NT2/D1 (cell line): ENCODE measurements at regions not wholly inside any gene's neighbourhood (a gene's known extent, or its start where the extent isn't known, plus 50 kb on each side); places are given as distances from the start of the nearest gene placed in this dataset.

Experiments
- DNase-seq: peaks from one replicate; pipeline ENCODE4 v3.0.0-alpha.2; 2011; ENCODE audit warnings: low read depth, low spot score
- H3K27me3 ChIP-seq: 2 replicates; pipeline ENCODE4 v1.6.0; 2011; ENCODE audit warnings: mild to moderate bottlenecking; ENCODE audit not compliant: insufficient read length, insufficient read depth
- H3K36me3 ChIP-seq: 2 replicates; pipeline ENCODE4 v1.6.1; 2011; ENCODE audit warnings: mild to moderate bottlenecking, low read length, mixed read lengths; ENCODE audit not compliant: insufficient read depth, insufficient read length
- H3K4me1 ChIP-seq: 2 replicates; pipeline ENCODE4 v1.5.1; 2011; ENCODE audit not compliant: insufficient read depth, insufficient read length
- H3K4me3 ChIP-seq: 2 replicates; pipeline ENCODE4 v1.5.1; 2011; ENCODE audit warnings: low read depth; ENCODE audit not compliant: insufficient read length
- H3K9ac ChIP-seq: 2 replicates; pipeline ENCODE4 v1.6.0; 2011; ENCODE audit warnings: low read depth; ENCODE audit not compliant: insufficient read length
- H3K9me3 ChIP-seq: 2 replicates; pipeline ENCODE4 v1.5.1; 2011; ENCODE audit warnings: mild to moderate bottlenecking, low read length; ENCODE audit not compliant: insufficient read depth
- SUZ12 ChIP-seq: IDR thresholded peaks from 2 replicates; pipeline ENCODE4 v1.6.1; 2011; ENCODE audit not compliant: insufficient read length, insufficient read depth; ENCODE audit errors: extremely low read depth
- YY1 ChIP-seq: IDR thresholded peaks from 2 replicates; pipeline ENCODE4 v1.6.1; 2011; ENCODE audit not compliant: insufficient read length, insufficient read depth
- ZNF274 ChIP-seq: IDR thresholded peaks from 2 replicates; pipeline ENCODE4 v1.6.1; 2011; ENCODE audit warnings: mild to moderate bottlenecking, low read depth, low read length

DNA sequence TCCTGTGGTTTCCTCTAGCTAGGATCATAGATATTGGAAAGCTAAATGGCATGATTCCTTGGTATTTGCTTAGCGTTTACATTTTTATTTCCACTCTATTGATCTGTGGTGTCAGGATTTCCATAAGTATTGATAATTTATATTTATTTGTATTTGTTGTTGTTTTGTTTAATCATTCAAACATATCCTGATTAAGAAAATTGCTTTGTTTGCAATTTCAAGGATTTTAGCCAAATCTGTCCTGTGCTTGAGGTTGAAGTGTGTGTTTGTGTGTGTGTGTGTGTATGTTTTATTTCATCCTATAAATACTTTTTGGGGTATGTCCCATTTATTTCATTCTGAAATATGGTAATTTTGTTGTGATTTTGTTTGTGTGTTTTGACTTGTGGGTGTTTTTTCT lies 1884.1 kb upstream of the CDH6 start:
- no peak for DNase-seq
- Histone ChIP-seq H3K4me3 (no peak overlapping the region), H3K9me3 (no peaks in the 10 kb centered on the region), H3K36me3 (no peaks in the 10 kb centered on the region), H3K9ac (no peak overlapping the region), H3K4me1 (no peaks in the 10 kb centered on the region), H3K27me3 (no peaks in the 10 kb centered on the region)
- no peak for TF ChIP-seq ZNF274

DNA sequence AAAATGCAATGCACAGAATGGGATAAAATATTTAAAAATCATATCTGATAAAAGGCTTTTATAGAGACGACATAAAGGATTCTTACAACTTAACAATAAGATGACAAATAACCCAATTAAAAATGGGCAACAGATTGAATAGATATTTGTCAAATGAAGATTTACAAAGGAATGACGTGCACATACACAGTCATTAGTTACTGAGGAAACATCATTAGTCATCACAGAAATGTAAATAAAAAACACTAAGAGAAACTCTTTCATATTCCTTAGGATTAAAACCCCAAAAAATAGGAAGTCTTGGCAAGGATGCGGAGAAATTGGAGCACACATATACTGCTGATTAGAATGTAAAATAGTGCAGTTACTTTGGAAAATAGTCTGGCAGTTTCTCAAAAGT lies 1886.0 kb upstream of the CDH6 start:
- Histone ChIP-seq H3K36me3 (no peaks in the 10 kb centered on the region), H3K9ac (no peak overlapping the region), H3K4me1 (no peaks in the 10 kb centered on the region), H3K27me3 (no peaks in the 10 kb centered on the region), H3K4me3 (no peak overlapping the region), H3K9me3 (no peaks in the 10 kb centered on the region)
- DNase-seq = no peak
- TF ChIP-seq ZNF274 = no peak

DNA sequence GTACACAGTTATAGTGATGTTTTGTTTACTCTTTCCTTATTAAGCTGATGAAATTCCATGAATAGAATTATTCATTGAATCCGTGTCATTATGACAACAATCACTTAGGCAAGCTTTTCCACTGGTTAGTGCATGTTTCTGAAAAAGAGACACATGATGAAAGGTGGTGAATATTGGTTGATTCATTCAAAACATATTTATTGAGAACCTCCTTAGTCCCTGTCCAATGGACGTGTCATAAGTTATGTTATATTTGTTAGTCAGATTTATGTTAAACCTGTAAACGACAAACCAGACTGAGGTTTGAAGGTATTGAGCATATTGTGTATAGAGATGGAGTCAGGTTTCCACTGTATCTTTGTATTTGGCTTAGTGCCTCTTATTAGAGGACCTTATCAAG lies 1888.9 kb upstream of the CDH6 start:
- H3K4me3 ChIP-seq = no peak overlapping the region
- H3K9ac ChIP-seq = no peak overlapping the region
- H3K9me3 ChIP-seq = no peaks in the 10 kb centered on the region
- no peaks in the 10 kb centered on the region for H3K4me1 ChIP-seq
- TF ChIP-seq SUZ12 (no peak), YY1 (no peak), ZNF274 (no peak)
- H3K36me3 ChIP-seq = no peaks in the 10 kb centered on the region
- H3K27me3 ChIP-seq = no peaks in the 10 kb centered on the region
- DNase-seq = no peak

DNA sequence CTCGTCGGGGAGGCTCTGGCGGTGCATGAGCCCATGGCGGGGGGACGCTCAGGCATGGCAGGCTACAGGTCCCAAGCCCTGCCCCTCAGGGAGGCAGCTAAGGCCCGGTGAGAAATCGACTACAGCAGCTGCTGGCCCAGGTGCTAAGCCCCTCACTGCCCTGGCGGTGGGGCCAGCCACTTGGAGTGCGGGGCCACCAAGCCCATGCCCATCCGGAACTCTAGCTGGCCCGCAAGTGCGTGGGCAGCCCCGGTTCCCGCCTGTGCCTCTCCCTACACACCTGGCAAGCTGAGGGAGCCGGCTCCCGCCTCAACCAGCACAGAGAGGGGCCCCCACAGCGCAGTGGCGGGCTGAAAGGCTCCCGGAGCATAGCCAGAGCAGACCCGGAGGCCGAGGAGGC lies 1896.9 kb upstream of the CDH6 start:
- TF ChIP-seq ZNF274 = no peak

DNA sequence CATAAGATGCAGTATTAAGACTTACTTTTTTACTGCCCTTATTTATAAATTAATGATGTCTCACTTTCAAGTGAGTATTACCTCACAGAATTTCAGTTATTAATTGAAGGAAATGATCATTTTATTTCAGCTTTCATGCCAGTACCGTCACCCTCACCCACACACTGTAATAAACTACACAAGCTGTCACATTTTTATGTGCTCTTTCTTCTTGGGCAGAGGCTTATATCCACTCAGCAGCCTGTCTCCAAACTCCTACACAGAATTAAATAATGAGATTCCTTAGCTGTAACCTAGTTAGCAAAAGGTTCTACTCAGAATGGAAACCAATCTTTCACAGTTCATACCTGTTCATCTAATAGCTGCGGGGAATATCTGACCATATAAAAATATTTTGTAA lies 1915.8 kb upstream of the CDH6 start:
- TF ChIP-seq YY1 (no peak), SUZ12 (no peak), ZNF274 (no peak)
- Histone ChIP-seq H3K4me3 (no peak overlapping the region), H3K9ac (no peak overlapping the region), H3K4me1 (no peaks in the 10 kb centered on the region), H3K9me3 (no peaks in the 10 kb centered on the region), H3K36me3 (no peaks in the 10 kb centered on the region), H3K27me3 (no peaks in the 10 kb centered on the region)
- DNase-seq = no peak

More for the DNA sequence above, 1896.9 kb upstream of the CDH6 start:
- no peak overlapping the region for H3K4me3 ChIP-seq
- no peaks in the 10 kb centered on the region for H3K9me3 ChIP-seq
- H3K36me3 ChIP-seq = no peaks in the 10 kb centered on the region
- no peak overlapping the region for H3K9ac ChIP-seq
- DNase-seq = no peak
- H3K27me3 ChIP-seq = no peaks in the 10 kb centered on the region
- H3K4me1 ChIP-seq = no peaks in the 10 kb centered on the region

DNA sequence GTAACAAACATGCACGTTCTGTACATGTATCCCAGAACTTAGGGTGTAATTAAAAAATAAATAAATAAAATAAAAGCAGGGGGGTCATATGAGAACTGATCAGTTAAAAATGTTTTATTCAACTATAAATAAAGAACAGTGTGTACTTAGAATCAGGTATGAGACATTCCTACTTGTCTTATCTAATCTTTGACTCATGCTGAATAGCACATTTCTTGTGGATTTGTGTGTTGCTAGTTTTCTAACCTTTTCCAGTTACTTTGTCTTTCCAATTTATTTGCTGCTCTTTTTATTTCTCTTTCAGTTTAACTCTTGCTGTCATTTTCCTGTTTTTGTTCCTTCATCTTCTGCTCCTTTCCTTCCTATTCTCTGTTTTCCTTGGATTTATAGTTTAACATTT lies 1917.1 kb upstream of the CDH6 start:
- no peaks in the 10 kb centered on the region for H3K9me3 ChIP-seq
- H3K9ac ChIP-seq = no peak overlapping the region
- H3K4me3 ChIP-seq = no peak overlapping the region
- H3K4me1 ChIP-seq = no peaks in the 10 kb centered on the region
- no peaks in the 10 kb centered on the region for H3K27me3 ChIP-seq
- TF ChIP-seq SUZ12 (no peak), ZNF274 (no peak), YY1 (no peak)
- DNase-seq = no peak
- H3K36me3 ChIP-seq = no peaks in the 10 kb centered on the region

DNA sequence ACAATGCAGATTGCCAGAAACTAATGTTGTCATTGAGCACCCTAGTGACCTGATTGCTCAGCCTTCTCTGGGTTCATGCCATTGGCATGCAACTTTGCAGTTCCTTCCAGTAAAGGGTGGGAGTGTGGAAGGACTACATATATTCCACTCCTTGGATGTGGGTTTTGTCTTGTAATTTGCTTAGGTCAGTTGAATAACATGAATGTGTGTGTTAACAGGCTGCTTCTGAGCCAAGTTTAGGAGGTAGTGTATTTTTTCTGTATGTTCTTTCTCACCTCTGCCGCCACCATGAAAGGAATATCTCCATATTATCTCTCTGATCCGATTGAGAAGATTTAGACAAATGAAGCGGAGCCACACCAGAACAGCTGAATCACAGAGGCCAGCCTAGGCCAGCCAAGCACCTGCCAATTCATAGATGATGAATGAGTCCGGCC lies 1929.6 kb upstream of the CDH6 start:
- Histone ChIP-seq H3K9ac (no peak overlapping the region), H3K4me3 (no peak overlapping the region), H3K27me3 (no peaks in the 10 kb centered on the region)

More for the DNA sequence above, 1929.6 kb upstream of the CDH6 start:
- Histone ChIP-seq H3K4me1 (no peaks in the 10 kb centered on the region), H3K9me3 (no peaks in the 10 kb centered on the region), H3K36me3 (no peaks in the 10 kb centered on the region)
- DNase-seq = no peak
- TF ChIP-seq SUZ12 = no peak
- no peak for TF ChIP-seq YY1
- TF ChIP-seq ZNF274 = no peak
